Tibial artery (tissue), 4 donors: ENCODE measurements at regions not wholly inside any gene's neighbourhood (a gene's known extent, or its start where the extent isn't known, plus 50 kb on each side); places are given as distances from the start of the nearest gene placed in this dataset.
A peak's percentile ranks its signal among the peaks of the same experiment; 100 is the strongest.

ENCODE experiments used
- DNase-seq, 2 donors: peaks; one replicate each; pipeline ENCODE4 v3.0.0-alpha.2; 2019
- H3K27ac ChIP-seq, 2 donors: fragments of 200-600 bp; sonication (generic) in 1 of 2; 1 replicate in 1 of 2; 2 replicates in 1 of 2; pipeline ENCODE4 v1.5.1; 2018 to 2019; ENCODE audit warnings: mild to moderate bottlenecking in 1 of 2
- H3K27me3 ChIP-seq, 2 donors: fragments of 200-600 bp; sonication (generic) in 1 of 2; one replicate each; pipeline versions ENCODE4 v1.5.1 to v1.6.0; 2016 to 2019
- H3K36me3 ChIP-seq, 3 donors: fragments of 200-600 bp; sonication (generic) in 2 of 3; one replicate each; pipeline ENCODE4 v1.5.1; 2016 to 2019; ENCODE audit warnings: mild to moderate bottlenecking in 2 of 3
- H3K4me1 ChIP-seq, 4 donors: fragments of 200-600 bp; sonication (generic) in 2 of 4; 1 replicate in 3 of 4; 2 replicates in 1 of 4; pipeline ENCODE4 v1.5.1; 2016 to 2019
- H3K4me3 ChIP-seq, 2 donors: fragments of 200-600 bp; sonication (generic) in 1 of 2; 1 replicate in 1 of 2; 2 replicates in 1 of 2; pipeline ENCODE4 v1.5.1; 2018 to 2019; ENCODE audit warnings: mild to moderate bottlenecking in 2 of 2
- H3K9me3 ChIP-seq, 3 donors: fragments of 200-600 bp; sonication (generic) in 1 of 3; one replicate each; pipeline ENCODE4 v1.5.1; 2016 to 2019
- CTCF ChIP-seq, 2 experiments: fragments of 200-600 bp in 1 of 2; fragments of 450-650 bp in 1 of 2; IDR thresholded peaks; one replicate each; pipeline ENCODE4 v1.5.1; 2017 to 2019; ENCODE audit warnings: antibody characterized with exemption in 2 of 2, mild to moderate bottlenecking in 1 of 2, moderate library complexity in 1 of 2
- intact Hi-C: fragments of 100-400 bp; cut with DNase I; formaldehyde crosslinking; loops from one replicate; pipeline ENCODE4 v1.15.0; 2023; ENCODE audit warnings: low total_unique reads

- H3K4me3 ChIP-seq = no peak overlapping the region
- intact Hi-C loops = no loop called here
- peak in 1 of 2 donors; percentile 32 for DNase-seq
- H3K27me3 ChIP-seq = no peaks in the 10 kb centered on the region
- peaks cover 0 to 6% (median 0%) of the 10 kb centered on the region in 4 donors for H3K4me1 ChIP-seq
- H3K9me3 ChIP-seq = no peaks in the 10 kb centered on the region
- TF ChIP-seq CTCF (IDR thresholded peaks at IDR 0.05) = no peak
- H3K36me3 ChIP-seq = no peaks in the 10 kb centered on the region
- H3K27ac ChIP-seq = no peak overlapping the region
These were observed 363.6 kb downstream of the ZNF521 start for GRCh38 chr18:24988253-24988840.

- Histone ChIP-seq H3K9me3 (no peaks in the 10 kb centered on the region), H3K36me3 (no peaks in the 10 kb centered on the region), H3K27me3 (no peaks in the 10 kb centered on the region), H3K4me1 (peaks cover 0 to 6% (median 0%) of the 10 kb centered on the region in 4 donors), H3K27ac (no peak overlapping the region), H3K4me3 (no peak overlapping the region)
- no peak for DNase-seq
- no peak for TF ChIP-seq CTCF (IDR thresholded peaks at IDR 0.05)
- intact Hi-C loops = no loop called here
These were observed 362.0 kb downstream of the ZNF521 start for GRCh38 chr18:24989760-24990593.

GRCh38 chr18:24990671-24991134 is 361.3 kb downstream of the ZNF521 start:
- Histone ChIP-seq H3K36me3 (no peaks in the 10 kb centered on the region), H3K4me1 (peaks cover 0 to 6% (median 0%) of the 10 kb centered on the region in 4 donors), H3K4me3 (no peak overlapping the region), H3K9me3 (no peaks in the 10 kb centered on the region), H3K27ac (no peak overlapping the region), H3K27me3 (no peaks in the 10 kb centered on the region)
- intact Hi-C loops = no loop called here
- no peak for DNase-seq
- no peak for TF ChIP-seq CTCF (IDR thresholded peaks at IDR 0.05)

GRCh38 chr18:24991141-24992060 is 360.6 kb downstream of the ZNF521 start:
- intact Hi-C loops = no loop called here
- no peak for DNase-seq
- no peaks in the 10 kb centered on the region for H3K27me3 ChIP-seq
- no peak for TF ChIP-seq CTCF (IDR thresholded peaks at IDR 0.05)
- peaks cover 0 to 6% (median 0%) of the 10 kb centered on the region in 4 donors for H3K4me1 ChIP-seq
- no peak overlapping the region for H3K27ac ChIP-seq
- H3K9me3 ChIP-seq = no peaks in the 10 kb centered on the region
- H3K36me3 ChIP-seq = no peaks in the 10 kb centered on the region
- no peak overlapping the region for H3K4me3 ChIP-seq

- TF ChIP-seq CTCF (IDR thresholded peaks at IDR 0.05) = no peak
- H3K27ac ChIP-seq = no peak overlapping the region
- no peaks in the 10 kb centered on the region for H3K27me3 ChIP-seq
- no peaks in the 10 kb centered on the region for H3K9me3 ChIP-seq
- no peak for DNase-seq
- no peaks in the 10 kb centered on the region for H3K36me3 ChIP-seq
- H3K4me1 ChIP-seq = peaks cover 0 to 6% (median 0%) of the 10 kb centered on the region in 4 donors
- intact Hi-C loops = no loop called here
- no peak overlapping the region for H3K4me3 ChIP-seq
These were observed 359.5 kb downstream of the ZNF521 start for GRCh38 chr18:24992491-24992890.
